PC-3 (cell line): ENCODE measurements at regions not wholly inside any gene's neighbourhood (a gene's known extent, or its start where the extent isn't known, plus 50 kb on each side); places are given as distances from the start of the nearest gene placed in this dataset.

ENCODE experiments used
- CTCF ChIP-seq: fragments of 300-600 bp; sonication (generic); conservative IDR thresholded peaks from 2 replicates; pipeline ENCODE4 v1.5.1; 2017; ENCODE audit warnings: antibody characterized with exemption, low read depth, mild to moderate bottlenecking, low read length
- EZH2 ChIP-seq: fragments of 300-600 bp; sonication (generic); IDR thresholded peaks from one replicate; pipeline ENCODE4 v1.6.1; 2017; ENCODE audit warnings: antibody characterized with exemption, mild to moderate bottlenecking, low read length; ENCODE audit not compliant: unreplicated experiment
- EZH2phosphoT487 ChIP-seq: fragments of 300-600 bp; sonication (generic); IDR thresholded peaks from 2 replicates; pipeline ENCODE4 v1.6.1; 2018; ENCODE audit warnings: mild to moderate bottlenecking, antibody characterized with exemption, low read length, borderline replicate concordance

GRCh38 chrX:16474511-16474910 lies 175.4 kb upstream of the S100G start:
- TF ChIP-seq CTCF (no peak), EZH2phosphoT487 (no peak), EZH2 (no peak)
